ENCODE measurements at regions not wholly inside any gene's neighbourhood (a gene's known extent, or its start where the extent isn't known, plus 50 kb on each side); places are given as distances from the start of the nearest gene placed in this dataset.
"Not testable (repeated sequence)": the region's sequence is repeated elsewhere in the genome, so short reads cannot be mapped to it uniquely, and the experiment has no call there.

DNA sequence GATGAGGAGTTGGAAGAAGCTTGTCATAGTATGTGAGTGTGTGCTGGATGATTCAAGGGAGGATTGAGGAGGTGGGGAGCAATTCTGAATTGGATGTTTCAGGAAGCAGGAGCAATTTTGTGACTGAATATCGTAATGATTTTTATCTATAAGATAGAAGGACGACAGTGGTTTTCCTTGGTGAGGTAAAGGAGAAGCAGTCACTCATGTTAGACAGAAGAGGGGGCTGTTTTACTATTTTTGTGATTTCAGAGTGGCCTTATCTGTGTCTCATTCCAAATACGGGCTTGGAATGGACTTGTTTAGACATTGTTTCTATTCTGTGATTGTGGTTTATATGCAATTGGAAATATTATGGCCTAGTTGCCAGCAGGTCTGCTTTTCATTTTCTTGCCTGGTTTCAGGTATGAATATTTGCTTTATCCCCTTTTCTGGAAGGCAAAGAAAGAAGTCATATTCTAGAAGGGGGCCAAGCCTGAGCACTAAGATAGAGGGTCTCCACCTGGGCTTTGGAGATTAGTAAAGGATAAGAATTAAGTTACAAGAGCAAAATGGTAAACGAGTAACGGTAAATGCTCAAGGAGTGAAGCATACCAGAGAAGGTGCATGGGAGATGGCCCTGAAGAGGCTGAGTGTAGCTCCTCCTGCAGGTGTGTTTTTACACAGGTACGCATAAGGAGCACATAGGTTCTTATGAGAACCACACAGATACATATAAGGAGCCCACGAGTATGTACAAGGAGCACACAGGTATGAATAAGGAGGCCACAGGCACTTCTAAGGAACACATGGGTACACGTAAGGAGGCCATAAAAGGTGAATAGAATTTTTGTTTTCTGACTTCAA lies 124.6 kb upstream of the KCNAB1 start:
- Mint-ChIP-seq H3K4me3 (no peak overlapping the region), H3K36me3 (ENCODE audit: insufficient read depth) (no peaks in the 10 kb centered on the region), H3K4me1 (ENCODE audit: low read depth) (no peaks in the 10 kb centered on the region), H3K9me3 (peaks cover 11% of the 10 kb centered on the region), H3K27me3 (ENCODE audit: low read depth) (peaks cover 2% of the 10 kb centered on the region)
- ATAC-seq (no peak), DNase-seq (no peak)

DNA sequence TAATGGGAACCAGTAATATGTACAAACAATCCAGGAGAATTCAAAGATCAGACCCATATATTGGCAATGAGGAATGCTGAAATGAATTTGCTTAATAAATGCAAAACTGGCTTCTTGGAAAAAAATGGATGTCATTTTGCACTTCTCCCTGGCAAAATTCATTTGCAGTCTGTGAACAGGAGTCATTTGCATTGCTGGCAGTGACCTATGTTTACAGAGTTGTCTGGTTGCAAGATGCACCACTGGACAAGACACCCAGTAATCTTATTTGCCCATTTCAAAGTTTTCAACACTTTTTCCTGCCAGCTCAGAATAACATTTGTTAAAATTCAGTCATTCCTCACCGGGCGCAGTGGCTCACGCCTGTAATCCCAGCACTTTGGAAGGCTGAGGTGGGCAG lies 123.5 kb upstream of the KCNAB1 start:
- DNase-seq (no peak), ATAC-seq (no peak)
- Mint-ChIP-seq H3K4me1 (ENCODE audit: low read depth) (no peaks in the 10 kb centered on the region), H3K4me3 (no peak overlapping the region), H3K36me3 (ENCODE audit: insufficient read depth) (no peaks in the 10 kb centered on the region), H3K9me3 (peaks cover 11% of the 10 kb centered on the region), H3K27me3 (ENCODE audit: low read depth) (peaks cover 2% of the 10 kb centered on the region)

DNA sequence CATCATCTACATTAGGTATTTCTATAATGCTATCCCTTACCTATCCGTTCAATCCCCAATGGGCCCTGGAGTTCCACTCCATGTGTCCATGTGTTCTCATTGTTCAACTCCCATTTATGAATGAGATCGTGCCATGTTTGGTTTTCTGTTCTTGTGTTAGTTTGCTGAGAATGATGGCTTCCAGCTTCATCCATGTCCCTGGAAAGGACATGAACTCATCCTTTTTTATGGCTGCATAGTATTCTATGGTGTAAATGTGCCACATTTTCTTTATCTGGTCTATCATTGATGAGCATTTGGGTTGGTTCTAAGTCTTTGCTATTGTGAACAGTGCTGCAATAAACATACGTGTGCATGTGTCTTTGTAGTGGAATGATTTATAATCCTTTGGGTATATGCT lies 122.2 kb upstream of the KCNAB1 start:
- H3K4me1 Mint-ChIP-seq (ENCODE audit: low read depth); H3K27me3 Mint-ChIP-seq (ENCODE audit: low read depth); H3K36me3 Mint-ChIP-seq (ENCODE audit: insufficient read depth); DNase-seq; ATAC-seq; H3K4me3 Mint-ChIP-seq: not testable (repeated sequence)
- H3K9me3 Mint-ChIP-seq: peaks cover 11% of the 10 kb centered on the region

DNA sequence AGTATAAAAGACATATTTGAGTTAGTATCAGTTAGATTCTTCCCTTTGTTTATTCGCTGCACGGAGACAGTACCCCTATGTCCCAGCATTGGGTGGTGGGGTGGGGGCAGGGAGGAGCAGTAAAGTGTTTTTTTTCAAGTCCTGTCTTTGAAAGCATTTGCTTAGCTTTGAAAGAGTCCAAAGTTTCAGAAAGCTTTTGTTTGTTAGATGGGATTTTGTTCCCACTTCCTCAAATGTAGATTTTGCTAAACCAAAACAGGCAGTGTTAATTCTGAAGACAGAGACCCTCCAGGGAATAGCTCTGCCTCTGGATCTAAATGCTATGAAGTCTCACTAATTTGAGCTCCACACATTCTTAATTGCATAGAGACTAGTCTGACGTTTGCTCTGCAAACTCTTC lies 114.6 kb upstream of the KCNAB1 start:
- peaks cover 17% of the 10 kb centered on the region for H3K27me3 Mint-ChIP-seq (ENCODE audit: low read depth)
- H3K4me3 Mint-ChIP-seq: no peak overlapping the region
- ATAC-seq: no peak
- H3K36me3 Mint-ChIP-seq (ENCODE audit: insufficient read depth): no peaks in the 10 kb centered on the region
- H3K4me1 Mint-ChIP-seq (ENCODE audit: low read depth): no peaks in the 10 kb centered on the region
- H3K9me3 Mint-ChIP-seq: no peaks in the 10 kb centered on the region
- no peak for DNase-seq

DNA sequence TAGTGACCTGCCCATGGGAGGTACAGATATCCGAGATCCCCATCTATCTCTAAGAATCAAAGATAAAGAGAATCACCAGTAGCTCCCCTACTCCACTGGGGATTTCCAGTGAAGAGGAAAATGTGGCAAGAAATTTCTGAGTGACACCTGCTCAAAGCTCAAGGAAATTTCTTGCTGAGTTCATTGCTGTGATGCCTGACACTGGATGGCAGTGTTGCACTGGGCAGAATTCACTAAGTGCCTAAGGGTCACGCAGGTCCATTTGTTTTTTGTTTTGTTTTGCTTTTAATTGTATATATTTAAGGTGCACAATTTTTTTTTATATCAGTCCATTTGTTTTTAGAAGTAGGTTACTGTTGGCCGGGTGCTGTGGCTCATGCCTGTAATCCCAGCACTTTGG lies 109.5 kb upstream of the KCNAB1 start:
- Mint-ChIP-seq H3K36me3 (ENCODE audit: insufficient read depth) (no peaks in the 10 kb centered on the region), H3K4me1 (ENCODE audit: low read depth) (no peaks in the 10 kb centered on the region), H3K9me3 (no peaks in the 10 kb centered on the region), H3K4me3 (no peak overlapping the region), H3K27me3 (ENCODE audit: low read depth) (peaks cover 14% of the 10 kb centered on the region)
- no peak for DNase-seq
- no peak for ATAC-seq

DNA sequence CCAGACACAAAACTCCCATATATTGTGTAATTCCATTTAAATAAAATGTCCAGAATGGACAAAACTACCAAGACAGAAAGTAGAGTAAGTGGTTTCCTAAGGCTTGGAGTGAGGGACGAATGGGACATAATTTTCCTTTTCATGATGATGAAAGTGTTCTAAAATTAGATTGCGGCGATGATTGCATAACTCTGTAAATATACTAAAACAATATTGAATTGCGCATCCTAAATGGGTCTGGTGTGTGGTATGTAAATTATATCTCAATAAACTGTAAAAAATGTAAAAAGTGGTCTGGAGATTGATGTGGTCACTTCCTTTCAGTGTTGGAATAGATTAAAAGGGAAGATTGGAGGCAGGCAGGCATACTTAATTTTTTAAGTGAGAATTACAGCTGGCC lies 105.9 kb upstream of the KCNAB1 start:
- H3K27me3 Mint-ChIP-seq (ENCODE audit: low read depth): peaks cover 12% of the 10 kb centered on the region

DNA sequence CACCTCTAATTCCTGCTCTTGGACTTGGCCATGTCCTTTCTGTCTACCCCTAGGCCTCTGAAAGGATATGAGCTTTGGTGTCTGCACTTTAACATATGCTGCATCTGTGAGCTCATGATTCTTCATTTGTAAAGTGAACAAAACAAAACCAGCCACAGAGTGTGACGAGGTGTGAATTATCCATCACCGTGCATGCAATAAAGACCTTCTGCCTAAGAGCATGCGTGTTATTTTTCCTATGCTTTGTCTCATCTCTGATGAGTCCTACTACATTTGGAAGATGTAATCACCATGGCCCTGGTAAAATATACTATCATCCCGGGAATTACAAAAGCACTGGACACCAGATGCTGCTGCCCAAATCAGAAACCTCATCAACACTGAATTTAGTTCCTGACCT lies 103.5 kb upstream of the KCNAB1 start:
- DNase-seq: no peak
- Mint-ChIP-seq H3K4me1 (ENCODE audit: low read depth) (no peaks in the 10 kb centered on the region), H3K9me3 (no peaks in the 10 kb centered on the region), H3K4me3 (no peak overlapping the region), H3K36me3 (ENCODE audit: insufficient read depth) (no peaks in the 10 kb centered on the region), H3K27me3 (ENCODE audit: low read depth) (peaks cover 11% of the 10 kb centered on the region)
- ATAC-seq: no peak

More for the DNA sequence above, 105.9 kb upstream of the KCNAB1 start:
- no peaks in the 10 kb centered on the region for H3K36me3 Mint-ChIP-seq (ENCODE audit: insufficient read depth)
- no peak for ATAC-seq
- H3K9me3 Mint-ChIP-seq: no peaks in the 10 kb centered on the region
- H3K4me3 Mint-ChIP-seq: no peak overlapping the region
- DNase-seq: no peak
- no peaks in the 10 kb centered on the region for H3K4me1 Mint-ChIP-seq (ENCODE audit: low read depth)

DNA sequence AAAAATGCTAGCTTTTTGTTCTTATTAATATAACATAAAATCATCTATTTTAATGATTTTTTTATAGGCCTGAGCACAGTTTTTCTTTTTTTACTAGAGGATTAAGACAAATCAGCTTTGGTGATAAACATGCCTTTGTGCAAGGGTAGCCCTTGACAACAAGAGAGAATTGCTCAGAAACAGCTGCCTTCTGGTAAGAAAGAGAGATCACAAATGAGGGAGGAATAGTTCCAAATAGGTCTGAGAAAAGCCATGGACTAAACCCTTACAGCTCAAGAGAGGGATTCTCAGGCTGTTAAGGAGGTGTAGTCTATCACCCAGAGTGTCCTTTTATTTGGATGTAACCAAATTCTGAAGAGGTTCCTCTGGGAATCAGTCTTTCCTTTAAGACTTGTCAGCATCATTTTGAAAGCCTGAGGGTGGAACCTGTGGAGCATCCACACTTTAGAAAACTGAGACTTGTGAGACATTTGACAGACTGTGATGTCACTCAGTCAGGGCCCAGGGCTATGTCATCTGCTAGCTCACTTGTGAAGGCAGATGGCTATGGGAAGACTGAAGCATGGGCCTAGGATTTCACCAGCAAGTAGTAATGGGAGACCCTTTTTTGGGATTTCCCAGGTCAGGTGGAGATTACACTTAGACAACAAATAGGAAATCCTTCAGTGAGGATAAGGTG lies 102.9 kb upstream of the KCNAB1 start:
- DNase-seq (no peak), ATAC-seq (no peak)
- Mint-ChIP-seq H3K9me3 (no peaks in the 10 kb centered on the region), H3K4me1 (ENCODE audit: low read depth) (no peaks in the 10 kb centered on the region), H3K4me3 (no peak overlapping the region), H3K27me3 (ENCODE audit: low read depth) (peaks cover 8% of the 10 kb centered on the region), H3K36me3 (ENCODE audit: insufficient read depth) (no peaks in the 10 kb centered on the region)

DNA sequence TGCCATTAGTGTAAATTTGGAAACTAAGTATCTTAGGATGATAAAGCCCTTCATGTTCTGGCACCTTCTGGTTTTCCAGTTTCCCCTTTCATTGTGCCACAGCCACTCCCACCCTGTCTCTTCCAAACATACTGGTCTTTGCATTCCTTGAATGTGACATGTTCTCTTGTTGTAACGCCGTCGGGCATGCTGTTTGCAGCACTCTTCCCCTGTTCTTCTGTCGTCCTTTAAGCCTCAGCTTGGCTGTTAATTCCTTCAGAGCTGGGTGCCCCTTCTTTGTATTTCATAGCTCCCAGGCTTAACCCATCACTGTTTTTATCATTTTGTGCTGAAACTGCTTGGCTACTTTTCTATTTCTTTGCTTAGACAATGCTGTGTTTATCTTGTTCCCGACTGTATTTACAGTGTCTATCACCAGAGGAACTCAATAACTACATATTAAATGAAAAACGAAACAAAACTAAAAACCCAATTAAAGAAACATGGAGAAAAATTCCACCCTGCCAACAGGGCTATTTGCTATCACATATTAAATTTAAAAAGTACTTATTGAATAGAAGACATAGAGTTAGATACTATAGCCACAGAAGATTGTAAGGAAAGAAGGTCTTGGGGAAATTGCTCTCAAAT lies 95.4 kb upstream of the KCNAB1 start:
- Mint-ChIP-seq H3K4me1 (ENCODE audit: low read depth) (no peaks in the 10 kb centered on the region), H3K4me3 (no peak overlapping the region), H3K9me3 (no peaks in the 10 kb centered on the region), H3K27me3 (ENCODE audit: low read depth) (peaks cover 6% of the 10 kb centered on the region), H3K36me3 (ENCODE audit: insufficient read depth) (no peaks in the 10 kb centered on the region)
- ATAC-seq (no peak), DNase-seq (no peak)

DNA sequence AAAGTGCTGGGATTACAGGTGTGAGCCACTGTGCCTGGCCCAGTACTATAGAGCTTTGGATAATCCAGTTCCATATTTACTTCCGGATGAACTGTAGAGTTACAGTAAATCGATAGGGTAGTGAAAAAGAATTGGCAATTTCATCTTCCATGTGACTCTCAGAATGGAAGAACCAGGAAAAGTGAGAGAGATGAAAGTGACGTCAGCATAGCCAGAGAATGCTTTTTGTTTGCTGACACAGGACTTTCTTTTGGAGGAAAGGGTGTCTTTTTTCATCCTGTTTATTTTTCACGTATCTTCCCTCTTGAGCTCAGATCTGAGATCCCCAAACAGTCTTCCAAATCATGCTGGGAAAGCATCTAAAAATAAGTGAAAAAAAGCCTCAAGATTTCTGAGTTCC lies 91.2 kb upstream of the KCNAB1 start:
- no peak for DNase-seq
- H3K36me3 Mint-ChIP-seq (ENCODE audit: insufficient read depth): no peaks in the 10 kb centered on the region
- no peak for ATAC-seq
- H3K9me3 Mint-ChIP-seq: no peaks in the 10 kb centered on the region
- H3K4me3 Mint-ChIP-seq: no peak overlapping the region
- no peaks in the 10 kb centered on the region for H3K4me1 Mint-ChIP-seq (ENCODE audit: low read depth)
- H3K27me3 Mint-ChIP-seq (ENCODE audit: low read depth): peaks cover 4% of the 10 kb centered on the region

DNA sequence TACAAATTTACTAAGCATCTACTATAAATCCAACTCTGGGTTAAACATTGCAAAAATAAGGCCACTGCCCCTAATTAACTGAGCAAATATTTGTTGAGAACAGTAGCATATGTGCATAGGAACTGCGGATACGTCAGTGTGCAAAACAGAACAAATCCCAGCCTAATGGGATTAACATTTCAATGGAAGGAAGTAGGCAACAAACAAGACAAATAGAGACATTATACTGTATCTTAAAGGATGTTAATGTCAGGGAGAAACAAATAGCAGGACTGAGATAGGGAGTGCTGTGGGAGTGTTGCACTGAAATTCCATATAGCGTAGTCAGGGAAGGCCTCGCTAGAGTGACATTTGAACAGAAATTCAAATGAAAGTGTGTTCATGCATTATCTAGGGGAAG lies 89.7 kb upstream of the KCNAB1 start:
- Mint-ChIP-seq H3K9me3 (no peaks in the 10 kb centered on the region), H3K27me3 (ENCODE audit: low read depth) (no peaks in the 10 kb centered on the region), H3K4me3 (no peak overlapping the region), H3K4me1 (ENCODE audit: low read depth) (no peaks in the 10 kb centered on the region), H3K36me3 (ENCODE audit: insufficient read depth) (no peaks in the 10 kb centered on the region)
- ATAC-seq: no peak
- no peak for DNase-seq

DNA sequence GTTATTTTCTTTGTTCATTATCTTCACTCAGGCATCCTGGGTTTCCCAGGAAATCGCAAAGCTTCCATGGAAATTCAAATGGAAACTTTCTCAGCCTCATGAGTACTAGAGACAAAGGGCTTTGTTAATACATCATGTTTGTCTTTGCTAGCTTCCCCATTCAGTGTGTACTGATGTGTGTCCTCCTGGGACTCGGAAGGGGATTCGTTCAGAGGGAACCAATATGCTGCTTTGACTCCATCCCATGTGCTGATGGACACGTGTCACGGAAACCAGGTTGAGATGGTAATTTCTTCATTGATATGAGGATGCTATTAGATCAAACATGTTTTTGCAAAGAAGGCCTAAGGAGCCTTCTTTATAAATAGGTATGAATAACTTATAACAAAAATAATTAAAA lies 87.0 kb upstream of the KCNAB1 start:
- no peak for DNase-seq
- Mint-ChIP-seq H3K9me3 (no peaks in the 10 kb centered on the region), H3K27me3 (ENCODE audit: low read depth) (no peaks in the 10 kb centered on the region)

DNA sequence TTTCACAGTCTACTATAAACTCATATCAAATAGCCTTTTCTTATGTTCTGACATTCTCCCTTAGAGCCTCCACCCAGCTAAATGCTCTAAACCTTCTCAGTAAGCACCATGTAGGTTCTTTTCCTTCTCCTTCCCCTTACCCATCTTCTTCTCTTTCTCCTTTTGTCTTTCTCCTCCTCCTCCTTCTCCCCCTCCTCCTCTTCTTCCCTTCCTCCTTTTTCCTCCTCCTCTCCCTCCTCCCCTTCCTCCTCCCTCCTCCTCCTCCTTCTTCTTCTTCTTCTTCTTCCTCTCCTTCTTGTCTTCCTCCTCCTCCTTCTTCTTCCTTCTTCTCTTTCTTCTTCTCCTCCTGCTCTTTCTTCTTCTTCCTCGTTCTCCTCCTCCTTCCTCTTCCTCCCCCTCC lies 85.2 kb upstream of the KCNAB1 start:
- H3K36me3 Mint-ChIP-seq (ENCODE audit: insufficient read depth): no peaks in the 10 kb centered on the region
- no peak for DNase-seq
- no peak for ATAC-seq
- H3K4me3 Mint-ChIP-seq: no peak overlapping the region
- no peaks in the 10 kb centered on the region for H3K9me3 Mint-ChIP-seq
- H3K27me3 Mint-ChIP-seq (ENCODE audit: low read depth): no peaks in the 10 kb centered on the region
- H3K4me1 Mint-ChIP-seq (ENCODE audit: low read depth): no peaks in the 10 kb centered on the region

More for the DNA sequence above, 87.0 kb upstream of the KCNAB1 start:
- no peak overlapping the region for H3K4me3 Mint-ChIP-seq
- H3K4me1 Mint-ChIP-seq (ENCODE audit: low read depth): no peaks in the 10 kb centered on the region
- no peak for ATAC-seq
- no peaks in the 10 kb centered on the region for H3K36me3 Mint-ChIP-seq (ENCODE audit: insufficient read depth)

DNA sequence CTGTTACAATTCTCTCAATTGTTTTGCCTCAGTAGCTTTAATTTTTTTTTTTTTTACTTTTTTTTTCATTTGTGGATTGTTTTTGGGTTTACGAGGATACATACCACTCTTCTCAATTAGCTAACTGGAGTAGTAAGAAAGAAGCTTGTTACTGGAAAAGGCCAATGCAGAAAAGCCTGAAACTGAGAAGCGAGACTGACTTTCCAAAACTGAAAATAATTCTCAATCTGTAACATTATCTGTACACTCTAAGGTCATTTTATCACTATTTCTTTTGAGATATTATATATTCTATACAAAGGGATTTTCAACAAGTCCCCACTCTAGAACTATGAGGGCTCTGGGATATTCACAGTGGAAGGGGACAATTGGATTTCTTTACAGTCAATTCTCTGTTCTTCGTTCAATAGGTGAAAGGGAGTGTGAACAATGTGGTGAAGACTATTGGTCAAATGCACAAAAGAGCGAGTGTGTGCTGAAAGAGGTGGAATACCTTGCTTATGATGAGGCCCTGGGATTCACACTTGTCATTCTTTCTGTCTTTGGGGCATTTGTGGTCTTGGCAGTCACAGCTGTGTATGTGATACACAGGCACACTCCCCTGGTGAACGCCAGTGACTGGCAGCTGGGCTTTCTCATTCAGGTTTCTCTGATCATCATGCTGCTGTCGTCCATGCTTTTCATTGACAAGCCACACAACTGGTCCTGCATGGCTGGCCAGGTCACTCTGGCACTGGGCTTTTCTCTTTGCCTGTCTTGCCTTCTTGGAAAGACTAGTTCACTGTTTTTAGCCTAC lies 83.9 kb upstream of the KCNAB1 start:
- Mint-ChIP-seq H3K36me3 (ENCODE audit: insufficient read depth) (no peaks in the 10 kb centered on the region), H3K4me3 (no peak overlapping the region), H3K4me1 (ENCODE audit: low read depth) (no peaks in the 10 kb centered on the region), H3K27me3 (ENCODE audit: low read depth) (peaks cover 5% of the 10 kb centered on the region), H3K9me3 (no peaks in the 10 kb centered on the region)
- ATAC-seq (no peak), DNase-seq (no peak)
